CD14-positive monocyte (primary cell): ENCODE measurements at regions not wholly inside any gene's neighbourhood (a gene's known extent, or its start where the extent isn't known, plus 50 kb on each side); places are given as distances from the start of the nearest gene placed in this dataset.

ENCODE experiments used
- DNase-seq, 3 donors: peaks; one replicate each; pipeline ENCODE4 v3.0.0-alpha.2; 2011 to 2022
- H2AFZ ChIP-seq: 2 replicates; pipeline ENCODE4 v1.6.0; 2012; ENCODE audit warnings: mild to moderate bottlenecking, low read depth, low read length, inconsistent platforms; ENCODE audit not compliant: insufficient read depth, poor library complexity, severe bottlenecking
- H3K27ac ChIP-seq, 2 donors: 1 replicate in 1 of 2; 2 replicates in 1 of 2; pipeline ENCODE4 v1.5.1; 2012 to 2013; ENCODE audit warnings: low read length in 2 of 2, control low read depth in 1 of 2, inconsistent platforms in 1 of 2, low read depth in 1 of 2, mild to moderate bottlenecking in 1 of 2
- H3K27me3 ChIP-seq, 2 donors: one replicate each; pipeline versions ENCODE4 v1.6.0 to v1.6.1; 2011 to 2013; ENCODE audit warnings: low read length in 2 of 2; ENCODE audit not compliant: control insufficient read depth in 2 of 2, insufficient read depth in 2 of 2
- H3K36me3 ChIP-seq, 2 donors: replicated peaks in 1 of 2; 1 replicate in 1 of 2; 2 replicates in 1 of 2; pipeline versions ENCODE4 v1.5.1 to v1.6.1; 2012 to 2013; ENCODE audit warnings: low read length in 2 of 2, control low read depth in 1 of 2, inconsistent platforms in 1 of 2, mild to moderate bottlenecking in 1 of 2; ENCODE audit not compliant: insufficient read depth in 2 of 2, control insufficient read depth in 1 of 2
- H3K4me1 ChIP-seq, 2 donors: 1 replicate in 1 of 2; 2 replicates in 1 of 2; pipeline versions ENCODE4 v1.5.1 to v1.6.1; 2012 to 2013; ENCODE audit warnings: low read length in 2 of 2, control low read depth in 1 of 2, inconsistent platforms in 1 of 2, mild to moderate bottlenecking in 1 of 2, moderate library complexity in 1 of 2; ENCODE audit not compliant: insufficient read depth in 2 of 2, control insufficient read depth in 1 of 2
- H3K4me2 ChIP-seq: replicated peaks from 2 replicates; pipeline ENCODE3; 2012; ENCODE audit warnings: low read length, moderate library complexity, mild to moderate bottlenecking; ENCODE audit not compliant: poor library complexity, severe bottlenecking; ENCODE audit errors: extremely low read depth
- H3K4me3 ChIP-seq, 3 experiments: fragments of 200-600 bp in 1 of 3; sonication (generic) in 1 of 3; replicated peaks in 1 of 3; 1 replicate in 2 of 3; 2 replicates in 1 of 3; pipeline ENCODE4 v1.5.1; 2011 to 2013; ENCODE audit warnings: low read length in 3 of 3, mild to moderate bottlenecking in 3 of 3, control low read depth in 2 of 3, low read depth in 2 of 3, inconsistent platforms in 1 of 3, moderate library complexity in 1 of 3
- H3K79me2 ChIP-seq: 2 replicates; pipeline ENCODE4 v1.6.0; 2012; ENCODE audit warnings: mild to moderate bottlenecking, control low read depth, inconsistent platforms, low read length, moderate library complexity; ENCODE audit not compliant: insufficient read depth
- H3K9ac ChIP-seq: 2 replicates; pipeline ENCODE4 v1.6.0; 2017; ENCODE audit warnings: low read length, mild to moderate bottlenecking; ENCODE audit not compliant: insufficient read depth, poor library complexity, severe bottlenecking
- H3K9me3 ChIP-seq, 2 donors: replicated peaks in 1 of 2; 1 replicate in 1 of 2; 2 replicates in 1 of 2; pipeline versions ENCODE4 v1.5.1 to v1.6.1; 2012 to 2013; ENCODE audit warnings: low read length in 2 of 2, control low read depth in 1 of 2; ENCODE audit not compliant: control insufficient read depth in 1 of 2, insufficient read depth in 1 of 2
- H4K20me1 ChIP-seq: 2 replicates; pipeline ENCODE4 v1.6.0; 2012; ENCODE audit warnings: mild to moderate bottlenecking, low read length, control low read depth, moderate library complexity; ENCODE audit not compliant: insufficient read depth
- H3K27ac Mint-ChIP-seq, 7 donors: one replicate each; pipeline ENCODE4 v1.8.0; 2020; ENCODE audit warnings: mild to moderate bottlenecking in 7 of 7, mixed read lengths in 7 of 7, moderate library complexity in 6 of 7, inconsistent platforms in 2 of 7
- H3K27me3 Mint-ChIP-seq, 3 donors: one replicate each; pipeline ENCODE4 v1.8.0; 2021 to 2022; ENCODE audit warnings: low read depth in 3 of 3, mild to moderate bottlenecking in 3 of 3, mixed read lengths in 3 of 3, moderate library complexity in 3 of 3, inconsistent platforms in 1 of 3
- H3K36me3 Mint-ChIP-seq, 2 donors: one replicate each; pipeline ENCODE4 v1.8.0; 2020; ENCODE audit warnings: mixed read lengths in 2 of 2, inconsistent platforms in 1 of 2, mild to moderate bottlenecking in 1 of 2
- H3K4me1 Mint-ChIP-seq: one replicate; pipeline ENCODE4 v1.8.0; 2020; ENCODE audit warnings: mild to moderate bottlenecking, mixed read lengths
- H3K4me3 Mint-ChIP-seq, 2 donors: one replicate each; pipeline ENCODE4 v1.8.0; 2020; ENCODE audit warnings: mild to moderate bottlenecking in 2 of 2, mixed read lengths in 2 of 2, moderate library complexity in 1 of 2
- H3K9me3 Mint-ChIP-seq, 7 donors: one replicate each; pipeline ENCODE4 v1.8.0; 2020 to 2022; ENCODE audit warnings: mixed read lengths in 7 of 7, mild to moderate bottlenecking in 6 of 7, moderate library complexity in 6 of 7, inconsistent platforms in 2 of 7
- WGBS: methylation state at CpG from one replicate; pipeline ENCODE4 v1.1.5; 2013; ENCODE audit warnings: missing lambda C conversion rate; ENCODE audit not compliant: insufficient coverage; 5-methylcytosine and 5-hydroxymethylcytosine counted together
- intact Hi-C, 2 donors: fragments of 100-400 bp; cut with micrococcal nuclease; formaldehyde crosslinking; loops; one replicate each; pipeline versions ENCODE4 v1.15.0 to v1.15.1; 2023
- TF ChIP-seq, protein P1 (sequence below): fragments of 200-600 bp; IDR thresholded peaks from one replicate; pipeline ENCODE4 v1.8.0; 2022; ENCODE audit warnings: antibody characterized with exemption, mild to moderate bottlenecking

- H3K27me3 ChIP-seq, result no peaks in the 10 kb centered on the region
- Mint-ChIP-seq H3K4me1 (no peaks in the 10 kb centered on the region), H3K9me3 (peaks cover 0 to 5% (median 0%) of the 10 kb centered on the region in 7 donors), H3K27me3 (peaks cover 2 to 5% (median 4%) of the 10 kb centered on the region in 3 donors), H3K27ac (no peak overlapping the region), H3K4me3 (no peak overlapping the region), H3K36me3 (no peaks in the 10 kb centered on the region)
- no peak overlapping the region for H3K9ac ChIP-seq
- intact Hi-C loops, result no loop called here
- no peaks in the 10 kb centered on the region for H3K36me3 ChIP-seq
- H3K9me3 ChIP-seq, result peaks cover 0 to 2% of the 10 kb centered on the region in 2 donors
- no peaks in the 10 kb centered on the region for H4K20me1 ChIP-seq
- no peak overlapping the region for H2AFZ ChIP-seq
- no peak for DNase-seq
- H3K27ac ChIP-seq, result no peak overlapping the region
- H3K79me2 ChIP-seq, result no peaks in the 10 kb centered on the region
- TF ChIP-seq, protein P1, sequence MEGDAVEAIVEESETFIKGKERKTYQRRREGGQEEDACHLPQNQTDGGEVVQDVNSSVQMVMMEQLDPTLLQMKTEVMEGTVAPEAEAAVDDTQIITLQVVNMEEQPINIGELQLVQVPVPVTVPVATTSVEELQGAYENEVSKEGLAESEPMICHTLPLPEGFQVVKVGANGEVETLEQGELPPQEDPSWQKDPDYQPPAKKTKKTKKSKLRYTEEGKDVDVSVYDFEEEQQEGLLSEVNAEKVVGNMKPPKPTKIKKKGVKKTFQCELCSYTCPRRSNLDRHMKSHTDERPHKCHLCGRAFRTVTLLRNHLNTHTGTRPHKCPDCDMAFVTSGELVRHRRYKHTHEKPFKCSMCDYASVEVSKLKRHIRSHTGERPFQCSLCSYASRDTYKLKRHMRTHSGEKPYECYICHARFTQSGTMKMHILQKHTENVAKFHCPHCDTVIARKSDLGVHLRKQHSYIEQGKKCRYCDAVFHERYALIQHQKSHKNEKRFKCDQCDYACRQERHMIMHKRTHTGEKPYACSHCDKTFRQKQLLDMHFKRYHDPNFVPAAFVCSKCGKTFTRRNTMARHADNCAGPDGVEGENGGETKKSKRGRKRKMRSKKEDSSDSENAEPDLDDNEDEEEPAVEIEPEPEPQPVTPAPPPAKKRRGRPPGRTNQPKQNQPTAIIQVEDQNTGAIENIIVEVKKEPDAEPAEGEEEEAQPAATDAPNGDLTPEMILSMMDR, result no peak
- WGBS, result 83% methylated on average over 1 of the region's 2 CpGs
- H3K4me1 ChIP-seq, result no peaks in the 10 kb centered on the region
- H3K4me3 ChIP-seq, result no peak overlapping the region
- no peak overlapping the region for H3K4me2 ChIP-seq
These were observed 87.2 kb upstream of the PLPP4 start for GRCh38 chr10:120369856-120370276.

- no peak overlapping the region for H3K9ac ChIP-seq
- no peak overlapping the region for H3K4me2 ChIP-seq
- H3K36me3 ChIP-seq, result no peaks in the 10 kb centered on the region
- Mint-ChIP-seq H3K27ac (no peak overlapping the region), H3K4me3 (no peak overlapping the region), H3K36me3 (no peaks in the 10 kb centered on the region), H3K4me1 (no peaks in the 10 kb centered on the region), H3K9me3 (peaks cover 0 to 7% (median 0%) of the 10 kb centered on the region in 7 donors), H3K27me3 (peaks cover 3 to 5% (median 4%) of the 10 kb centered on the region in 3 donors)
- intact Hi-C loops, result no loop called here
- no peak for DNase-seq
- no peak overlapping the region for H2AFZ ChIP-seq
- no peak overlapping the region for H3K27ac ChIP-seq
- no peaks in the 10 kb centered on the region for H4K20me1 ChIP-seq
- no peaks in the 10 kb centered on the region for H3K4me1 ChIP-seq
- no CpG with 5 or more reads among the region's 4 CpGs for WGBS
- H3K4me3 ChIP-seq, result no peak overlapping the region
- TF ChIP-seq, protein P1, result no peak
- H3K9me3 ChIP-seq, result peaks cover 0 to 6% of the 10 kb centered on the region in 2 donors
- H3K27me3 ChIP-seq, result no peaks in the 10 kb centered on the region
- H3K79me2 ChIP-seq, result no peaks in the 10 kb centered on the region
These were observed 85.2 kb upstream of the PLPP4 start for GRCh38 chr10:120371856-120372255.
